GM12875 (cell line): ENCODE measurements at regions not wholly inside any gene's neighbourhood (a gene's known extent, or its start where the extent isn't known, plus 50 kb on each side); places are given as distances from the start of the nearest gene placed in this dataset.

Source experiments
- H3K4me3 ChIP-seq: one replicate; pipeline ENCODE4 v1.5.1; 2011; ENCODE audit warnings: low read depth, low read length, control low read depth
- TF ChIP-seq, protein P1 (sequence below): IDR thresholded peaks from 2 replicates; pipeline ENCODE4 v1.5.1; 2011; ENCODE audit warnings: low read depth, mild to moderate bottlenecking, control low read depth, inconsistent platforms, low read length, moderate library complexity, borderline replicate concordance; ENCODE audit not compliant: insufficient read depth

DNA sequence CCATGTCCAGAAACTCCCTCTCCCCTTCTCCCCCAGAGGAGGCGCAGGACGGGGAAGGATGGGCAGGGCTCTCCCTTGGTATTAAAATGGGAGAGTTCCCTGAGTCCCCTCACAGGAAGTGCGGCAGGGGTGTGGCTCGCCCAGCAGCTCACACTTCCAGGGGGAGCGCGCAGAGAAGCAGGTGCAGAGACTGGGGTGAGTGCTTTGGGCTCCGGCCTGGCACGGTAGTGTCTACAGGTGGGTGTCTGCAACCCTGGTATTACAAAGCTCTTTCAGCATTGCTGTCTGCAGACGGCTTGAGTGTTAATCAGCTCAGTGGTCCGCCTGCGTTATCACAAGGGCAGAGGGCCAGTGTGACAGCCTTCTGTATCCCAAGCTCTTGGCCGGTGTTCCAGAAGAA lies 114.9 kb upstream of the FBXL7 start:
- TF ChIP-seq, protein P1, sequence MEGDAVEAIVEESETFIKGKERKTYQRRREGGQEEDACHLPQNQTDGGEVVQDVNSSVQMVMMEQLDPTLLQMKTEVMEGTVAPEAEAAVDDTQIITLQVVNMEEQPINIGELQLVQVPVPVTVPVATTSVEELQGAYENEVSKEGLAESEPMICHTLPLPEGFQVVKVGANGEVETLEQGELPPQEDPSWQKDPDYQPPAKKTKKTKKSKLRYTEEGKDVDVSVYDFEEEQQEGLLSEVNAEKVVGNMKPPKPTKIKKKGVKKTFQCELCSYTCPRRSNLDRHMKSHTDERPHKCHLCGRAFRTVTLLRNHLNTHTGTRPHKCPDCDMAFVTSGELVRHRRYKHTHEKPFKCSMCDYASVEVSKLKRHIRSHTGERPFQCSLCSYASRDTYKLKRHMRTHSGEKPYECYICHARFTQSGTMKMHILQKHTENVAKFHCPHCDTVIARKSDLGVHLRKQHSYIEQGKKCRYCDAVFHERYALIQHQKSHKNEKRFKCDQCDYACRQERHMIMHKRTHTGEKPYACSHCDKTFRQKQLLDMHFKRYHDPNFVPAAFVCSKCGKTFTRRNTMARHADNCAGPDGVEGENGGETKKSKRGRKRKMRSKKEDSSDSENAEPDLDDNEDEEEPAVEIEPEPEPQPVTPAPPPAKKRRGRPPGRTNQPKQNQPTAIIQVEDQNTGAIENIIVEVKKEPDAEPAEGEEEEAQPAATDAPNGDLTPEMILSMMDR, result no peak
- no peak overlapping the region for H3K4me3 ChIP-seq

DNA sequence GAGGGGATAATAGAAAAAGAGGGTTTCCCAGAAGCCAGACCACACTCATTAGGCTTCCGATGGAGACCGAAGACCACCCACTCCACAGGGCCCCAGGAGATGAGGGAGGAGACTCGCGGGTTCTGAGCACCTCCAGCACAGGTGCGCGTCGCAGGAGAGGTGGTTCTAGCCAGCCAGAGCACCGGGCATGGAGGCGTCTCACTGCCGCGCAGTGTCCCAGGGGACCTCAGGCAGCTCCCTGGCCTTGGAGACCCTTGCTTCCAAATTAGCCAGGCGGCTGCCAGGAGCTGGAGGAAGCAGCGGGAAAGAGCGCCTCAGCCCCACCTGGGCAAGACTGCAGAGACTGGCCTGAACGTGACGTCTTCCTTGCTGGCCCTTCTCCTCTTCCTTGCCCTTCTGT lies 115.4 kb upstream of the FBXL7 start:
- TF ChIP-seq, protein P1, result no peak
- no peak overlapping the region for H3K4me3 ChIP-seq

DNA sequence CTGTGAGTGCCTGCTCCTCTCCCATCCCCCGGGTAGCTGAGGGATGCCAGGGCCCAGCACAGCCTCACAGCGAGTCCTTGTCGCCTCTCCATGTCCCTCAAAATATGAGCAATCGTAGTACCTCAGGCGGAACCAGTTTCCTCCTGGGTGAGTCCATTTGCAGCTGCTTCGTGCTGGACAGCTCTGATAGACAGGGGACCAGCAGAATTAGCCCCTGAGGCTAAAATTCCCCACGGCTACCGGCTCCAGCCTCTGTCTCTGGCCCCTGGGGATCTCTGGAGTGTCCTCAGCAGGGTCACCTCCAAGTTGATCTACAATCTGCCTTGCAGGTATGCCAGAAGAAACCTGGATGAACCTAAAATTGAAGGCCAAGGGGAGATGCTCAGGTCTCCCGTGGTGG lies 115.8 kb upstream of the FBXL7 start:
- TF ChIP-seq, protein P1, result no peak
- no peak overlapping the region for H3K4me3 ChIP-seq

DNA sequence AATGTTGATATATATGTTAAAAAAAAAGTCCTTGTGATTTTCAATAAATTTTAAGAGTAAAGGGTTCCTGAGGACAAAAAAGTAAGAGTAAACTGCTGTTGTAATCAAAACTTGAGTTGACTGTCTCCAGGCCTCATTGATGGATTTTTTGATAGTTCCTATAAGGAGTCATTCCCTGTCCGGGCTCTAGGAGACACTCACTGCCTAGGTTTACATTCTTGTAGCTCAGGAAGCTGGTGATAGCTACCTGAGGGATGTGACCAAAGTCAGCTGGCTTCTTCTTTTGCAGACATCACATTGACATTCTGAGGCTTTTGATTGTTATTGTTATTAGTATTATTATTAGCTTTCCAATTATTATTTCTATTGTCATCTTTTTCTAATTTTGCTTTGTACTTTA lies 116.5 kb upstream of the FBXL7 start:
- H3K4me3 ChIP-seq, result no peak overlapping the region
- TF ChIP-seq, protein P1, result no peak

DNA sequence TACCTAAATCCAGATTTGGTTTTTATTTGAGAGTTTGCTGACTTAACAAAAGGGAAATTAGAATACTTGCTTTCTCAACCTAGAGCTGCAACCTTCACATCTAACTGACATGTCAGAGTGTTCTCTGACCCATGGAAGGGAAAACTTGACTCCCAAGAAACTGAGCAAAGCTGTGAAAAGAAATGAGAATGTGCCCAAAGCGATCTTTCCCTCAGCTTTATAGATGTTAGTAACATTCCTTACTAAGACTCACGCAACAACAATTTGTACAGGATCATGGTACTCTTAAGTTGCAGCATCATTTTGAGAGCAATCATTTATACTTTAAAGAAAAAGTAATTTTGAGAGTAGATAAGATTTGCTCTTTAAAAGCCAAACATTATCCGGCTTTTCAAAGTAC lies 117.0 kb upstream of the FBXL7 start:
- H3K4me3 ChIP-seq, result no peak overlapping the region
- TF ChIP-seq, protein P1, result no peak

DNA sequence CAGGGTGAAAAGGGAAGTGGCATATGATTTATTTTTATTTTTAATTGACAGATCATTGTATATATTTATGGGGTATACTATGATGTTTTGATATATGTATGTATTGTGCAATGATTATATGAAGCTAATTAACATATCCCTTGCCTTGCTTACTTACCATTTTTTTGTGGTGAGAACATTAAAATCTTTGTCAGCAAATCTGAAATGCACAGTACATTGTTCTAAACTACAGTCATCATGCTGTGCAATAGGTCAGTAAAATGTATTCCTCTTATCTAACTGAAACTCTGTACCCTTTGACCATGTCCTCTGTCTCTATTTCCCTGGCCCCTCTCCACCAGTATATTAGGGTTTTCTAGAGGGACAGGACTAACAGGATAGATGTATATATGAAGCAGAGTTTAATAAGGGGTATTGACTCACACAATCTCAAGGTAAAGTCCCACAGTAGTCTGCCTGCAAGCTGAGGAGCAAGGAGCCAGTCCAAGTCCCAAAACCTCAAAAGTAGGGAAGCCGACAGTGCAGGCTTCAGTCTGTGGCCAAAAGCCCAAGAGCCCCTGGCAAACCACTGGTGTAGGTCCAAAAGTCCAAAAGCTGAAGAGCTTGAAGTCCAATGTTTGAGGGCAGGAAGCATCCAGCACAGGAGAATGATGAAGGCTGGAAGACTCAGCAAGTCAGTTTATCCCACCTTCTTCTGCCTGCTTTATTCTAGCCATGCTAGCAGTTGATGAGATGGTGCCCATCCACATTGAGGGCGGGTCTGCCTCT lies 122.2 kb upstream of the FBXL7 start:
- no peak overlapping the region for H3K4me3 ChIP-seq
- TF ChIP-seq, protein P1, result no peak

DNA sequence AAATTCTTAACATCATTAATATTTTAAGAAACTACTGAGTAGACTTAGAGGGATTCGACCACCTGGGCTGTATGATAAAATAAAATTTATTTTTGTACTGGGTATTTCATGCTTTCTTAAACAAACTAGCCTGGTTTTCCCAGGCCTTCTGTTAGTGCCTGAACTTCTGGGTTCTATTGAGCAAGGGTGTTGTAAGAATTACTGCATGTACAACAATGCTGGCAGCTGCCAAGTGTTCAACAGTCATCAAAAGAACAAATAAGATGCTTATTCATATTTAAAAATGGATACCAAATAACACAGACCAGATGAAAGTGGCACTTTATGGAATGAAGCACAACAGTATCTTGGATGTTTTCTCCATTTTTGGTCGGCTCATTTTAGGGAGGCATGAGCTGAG lies 123.2 kb upstream of the FBXL7 start:
- H3K4me3 ChIP-seq, result no peak overlapping the region
- TF ChIP-seq, protein P1, result no peak
